Transverse colon (tissue), 3 donors: ENCODE measurements at regions not wholly inside any gene's neighbourhood (a gene's known extent, or its start where the extent isn't known, plus 50 kb on each side); places are given as distances from the start of the nearest gene placed in this dataset.

ENCODE experiments used
- CTCF ChIP-seq, 5 experiments: fragments of 200-600 bp in 3 of 5; fragments of 450-650 bp in 2 of 5; sonication (generic) in 3 of 5; IDR thresholded peaks; 1 replicate in 2 of 5; 2 replicates in 3 of 5; pipeline ENCODE4 v1.5.1; 2016 to 2017; ENCODE audit warnings: antibody characterized with exemption in 5 of 5, inconsistent platforms in 3 of 5, mild to moderate bottlenecking in 2 of 5, moderate library complexity in 1 of 5
- EP300 ChIP-seq: sonication (generic); formaldehyde crosslinking; IDR thresholded peaks from one replicate; pipeline ENCODE4 v1.6.1; 2017; ENCODE audit warnings: antibody characterized with exemption, low read depth

GRCh38 chr10:124219655-124220054, 126.3 kb upstream of the CHST15 start:
- TF ChIP-seq CTCF (IDR thresholded peaks at IDR 0.05) (no peak), EP300 (no peak)
